MCF 10A (cell line): ENCODE measurements at regions not wholly inside any gene's neighbourhood (a gene's known extent, or its start where the extent isn't known, plus 50 kb on each side); places are given as distances from the start of the nearest gene placed in this dataset.

Experiments
- BruUV-seq: library from RNA; stranded (reverse); fragments of 400-500 nt; replicated peaks from 2 replicates; lab custom pipeline; 2021; lab: Mats Ljungman, UMichigan
- CTCF ChIA-PET: fragments of 300-600 bp; sonication (Branson Sonifier 250); formaldehyde crosslinking; extraction: SDS; loops from one replicate; lab custom pipeline; 2021; ENCODE audit warnings: antibody characterized with exemption, inconsistent platforms; lab: Yijun Ruan, JAX
- POLR2A ChIA-PET: fragments of 300-600, 350-650 bp; sonication (Branson Sonifier 250); formaldehyde crosslinking; extraction: SDS; loops from one replicate; lab custom pipeline; 2020; ENCODE audit warnings: antibody characterized with exemption, inconsistent platforms; lab: Yijun Ruan, JAX
- DNase-seq: peaks from one replicate; pipeline ENCODE4 v3.0.0-alpha.2; 2018; ENCODE audit not compliant: unreplicated experiment
- H3K27ac Mint-ChIP-seq: one replicate; pipeline ENCODE4 v1.8.0; 2022; ENCODE audit warnings: mild to moderate bottlenecking, low read depth, mixed read lengths; ENCODE audit not compliant: unreplicated experiment
- H3K27me3 Mint-ChIP-seq: one replicate; pipeline ENCODE4 v1.8.0; 2022; ENCODE audit warnings: mixed read lengths; ENCODE audit not compliant: insufficient read depth, unreplicated experiment
- H3K36me3 Mint-ChIP-seq: one replicate; pipeline ENCODE4 v1.8.0; 2022; ENCODE audit warnings: mild to moderate bottlenecking, moderate library complexity, mixed read lengths; ENCODE audit not compliant: insufficient read depth, unreplicated experiment
- H3K4me1 Mint-ChIP-seq: one replicate; pipeline ENCODE4 v1.8.0; 2022; ENCODE audit warnings: mixed read lengths; ENCODE audit not compliant: insufficient read depth, unreplicated experiment
- H3K4me3 Mint-ChIP-seq: one replicate; pipeline ENCODE4 v1.8.0; 2022; ENCODE audit warnings: mild to moderate bottlenecking, moderate library complexity, mixed read lengths; ENCODE audit not compliant: unreplicated experiment
- H3K9me3 Mint-ChIP-seq: one replicate; pipeline ENCODE4 v1.8.0; 2022; ENCODE audit warnings: mixed read lengths; ENCODE audit not compliant: unreplicated experiment
- CTCF ChIP-seq: fragments of 200-600 bp; IDR thresholded peaks from one replicate; pipeline ENCODE4 v1.8.0; 2022; ENCODE audit warnings: antibody characterized with exemption, mild to moderate bottlenecking; ENCODE audit not compliant: unreplicated experiment
- intact Hi-C: fragments of 100-400 bp; cut with micrococcal nuclease; formaldehyde crosslinking; loops from 2 replicates; pipeline ENCODE4 v1.14.1; 2022

- Mint-ChIP-seq H3K4me1 (no peaks in the 10 kb centered on the region), H3K9me3 (no peaks in the 10 kb centered on the region), H3K36me3 (no peaks in the 10 kb centered on the region), H3K27ac (no peak overlapping the region), H3K27me3 (no peaks in the 10 kb centered on the region), H3K4me3 (no peak overlapping the region)
- ChIA-PET POLR2A (no interaction called here), CTCF (no interaction called here)
- DNase-seq, result no peak
- BruUV-seq, result no TSS peak
- no peak for TF ChIP-seq CTCF
- intact Hi-C loops, result no loop called here
Measured at GRCh38 chr13:68597641-68598040, 1367.5 kb upstream of the PCDH9 start.

- no TSS peak for BruUV-seq
- intact Hi-C loops, result no loop called here
- TF ChIP-seq CTCF, result no peak
- H3K27me3 Mint-ChIP-seq, result no peaks in the 10 kb centered on the region
- no peaks in the 10 kb centered on the region for H3K4me1 Mint-ChIP-seq
- no peaks in the 10 kb centered on the region for H3K36me3 Mint-ChIP-seq
- ChIA-PET CTCF (no interaction called here), POLR2A (no interaction called here)
- no peak for DNase-seq
- H3K27ac Mint-ChIP-seq, result no peak overlapping the region
- no peak overlapping the region for H3K4me3 Mint-ChIP-seq
- no peaks in the 10 kb centered on the region for H3K9me3 Mint-ChIP-seq
Measured at GRCh38 chr13:68588623-68589022, 1358.5 kb upstream of the PCDH9 start.

GRCh38 chr13:68584776-68585175 lies 1354.6 kb upstream of the PCDH9 start:
- no peaks in the 10 kb centered on the region for H3K27me3 Mint-ChIP-seq
- TF ChIP-seq CTCF, result no peak
- no peak overlapping the region for H3K4me3 Mint-ChIP-seq
- ChIA-PET CTCF (interaction anchor here (0.6 kb wide), 1 partner anchor 250 kb away, joined by 3 read pairs; no protein-coding TSS in a partner anchor), POLR2A (no interaction called here)
- H3K36me3 Mint-ChIP-seq, result no peaks in the 10 kb centered on the region
- intact Hi-C loops, result no loop called here
- no peak overlapping the region for H3K27ac Mint-ChIP-seq
- H3K4me1 Mint-ChIP-seq, result no peaks in the 10 kb centered on the region
- no peak for DNase-seq
- BruUV-seq, result no TSS peak
- H3K9me3 Mint-ChIP-seq, result no peaks in the 10 kb centered on the region

- no peaks in the 10 kb centered on the region for H3K4me1 Mint-ChIP-seq
- ChIA-PET POLR2A (no interaction called here), CTCF (interaction anchor here (0.6 kb wide), 1 partner anchor 450 kb away, joined by 3 read pairs; no protein-coding TSS in a partner anchor)
- no TSS peak for BruUV-seq
- H3K27ac Mint-ChIP-seq, result no peak overlapping the region
- H3K36me3 Mint-ChIP-seq, result no peaks in the 10 kb centered on the region
- no peaks in the 10 kb centered on the region for H3K27me3 Mint-ChIP-seq
- intact Hi-C loops, result no loop called here
- no peak for TF ChIP-seq CTCF
- no peak for DNase-seq
- H3K9me3 Mint-ChIP-seq, result no peaks in the 10 kb centered on the region
- H3K4me3 Mint-ChIP-seq, result no peak overlapping the region
Measured at GRCh38 chr13:68574053-68574452, 1343.9 kb upstream of the PCDH9 start.
